GM19438 (cell line): ENCODE measurements at regions not wholly inside any gene's neighbourhood (a gene's known extent, or its start where the extent isn't known, plus 50 kb on each side); places are given as distances from the start of the nearest gene placed in this dataset.

ENCODE experiments used
- ATAC-seq: cut with Tn5 transposase; IDR thresholded peaks from one replicate; pipeline ENCODE4 v1.9.1; 2021; ENCODE audit warnings: low read depth; ENCODE audit not compliant: unreplicated experiment

GRCh38 chr18:78378403-78378802 lies 601.2 kb upstream of the SALL3 start:
- ATAC-seq, result no peak

- no peak for ATAC-seq
Measured at GRCh38 chr18:78378983-78379382, 600.6 kb upstream of the SALL3 start.

GRCh38 chr18:78390348-78390951 lies 589.2 kb upstream of the SALL3 start:
- no peak for ATAC-seq

- ATAC-seq, result no peak
Measured at GRCh38 chr18:78390952-78391348, 588.7 kb upstream of the SALL3 start.

- no peak for ATAC-seq
Measured at GRCh38 chr18:78393086-78393862, 586.3 kb upstream of the SALL3 start.

- ATAC-seq, result no peak
Measured at GRCh38 chr18:78396077-78396476, 583.5 kb upstream of the SALL3 start.

- ATAC-seq, result no peak
Measured at GRCh38 chr18:78396756-78397155, 582.9 kb upstream of the SALL3 start.

- no peak for ATAC-seq
Measured at GRCh38 chr18:78399992-78400503, 579.6 kb upstream of the SALL3 start.

GRCh38 chr18:78402440-78402839 lies 577.2 kb upstream of the SALL3 start:
- no peak for ATAC-seq

- no peak for ATAC-seq
Measured at GRCh38 chr18:78402966-78403365, 576.7 kb upstream of the SALL3 start.

GRCh38 chr18:78403371-78403770 lies 576.2 kb upstream of the SALL3 start:
- no peak for ATAC-seq

GRCh38 chr18:78405763-78406162 lies 573.9 kb upstream of the SALL3 start:
- no peak for ATAC-seq

GRCh38 chr18:78406743-78407465 lies 572.7 kb upstream of the SALL3 start:
- no peak for ATAC-seq

- ATAC-seq, result no peak
Measured at GRCh38 chr18:78407466-78407844, 572.2 kb upstream of the SALL3 start.

- ATAC-seq, result no peak
Measured at GRCh38 chr18:78408623-78409022, 571.0 kb upstream of the SALL3 start.

- ATAC-seq, result no peak
Measured at GRCh38 chr18:78410094-78410786, 569.4 kb upstream of the SALL3 start.

GRCh38 chr18:78411539-78411938 lies 568.1 kb upstream of the SALL3 start:
- ATAC-seq, result no peak

GRCh38 chr18:78414302-78414701 lies 565.3 kb upstream of the SALL3 start:
- ATAC-seq, result no peak

GRCh38 chr18:78416853-78417252 lies 562.8 kb upstream of the SALL3 start:
- ATAC-seq, result no peak

GRCh38 chr18:78418379-78418778 lies 561.2 kb upstream of the SALL3 start:
- ATAC-seq, result no peak

GRCh38 chr18:78419171-78419570 lies 560.4 kb upstream of the SALL3 start:
- ATAC-seq, result no peak
